ENCODE measurements at regions not wholly inside any gene's neighbourhood (a gene's known extent, or its start where the extent isn't known, plus 50 kb on each side); places are given as distances from the start of the nearest gene placed in this dataset.

DNA sequence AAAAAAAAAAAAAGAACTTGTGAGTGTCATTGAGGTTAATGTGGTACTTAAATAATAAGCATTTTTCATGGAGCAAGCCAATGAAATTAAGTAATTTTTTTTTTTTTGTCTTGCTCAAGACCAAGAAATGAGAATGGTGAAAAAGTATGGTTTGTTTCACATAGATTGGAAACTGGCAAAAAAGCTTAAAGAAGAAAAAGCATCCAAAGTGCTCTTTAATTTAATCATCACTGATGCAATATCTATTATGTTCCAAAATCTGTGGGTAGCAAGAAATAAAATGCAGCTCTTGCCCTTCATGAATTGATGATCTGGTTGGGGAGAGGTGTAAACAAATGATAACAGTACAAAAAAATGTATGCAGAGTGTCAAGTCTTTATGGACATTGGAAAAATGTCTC is 980.6 kb downstream of the REEP3 start:
- intact Hi-C loops (cut with DNase I; ENCODE audit: low total_unique reads): no loop called here
- Histone ChIP-seq H3K4me1 (no peaks in the 10 kb centered on the region), H3K27me3 (no peaks in the 10 kb centered on the region), H3K4me3 (no peak overlapping the region), H3K9me3 (no peaks in the 10 kb centered on the region), H3K27ac (no peak overlapping the region), H3K36me3 (no peaks in the 10 kb centered on the region)
- TF ChIP-seq, protein P1, sequence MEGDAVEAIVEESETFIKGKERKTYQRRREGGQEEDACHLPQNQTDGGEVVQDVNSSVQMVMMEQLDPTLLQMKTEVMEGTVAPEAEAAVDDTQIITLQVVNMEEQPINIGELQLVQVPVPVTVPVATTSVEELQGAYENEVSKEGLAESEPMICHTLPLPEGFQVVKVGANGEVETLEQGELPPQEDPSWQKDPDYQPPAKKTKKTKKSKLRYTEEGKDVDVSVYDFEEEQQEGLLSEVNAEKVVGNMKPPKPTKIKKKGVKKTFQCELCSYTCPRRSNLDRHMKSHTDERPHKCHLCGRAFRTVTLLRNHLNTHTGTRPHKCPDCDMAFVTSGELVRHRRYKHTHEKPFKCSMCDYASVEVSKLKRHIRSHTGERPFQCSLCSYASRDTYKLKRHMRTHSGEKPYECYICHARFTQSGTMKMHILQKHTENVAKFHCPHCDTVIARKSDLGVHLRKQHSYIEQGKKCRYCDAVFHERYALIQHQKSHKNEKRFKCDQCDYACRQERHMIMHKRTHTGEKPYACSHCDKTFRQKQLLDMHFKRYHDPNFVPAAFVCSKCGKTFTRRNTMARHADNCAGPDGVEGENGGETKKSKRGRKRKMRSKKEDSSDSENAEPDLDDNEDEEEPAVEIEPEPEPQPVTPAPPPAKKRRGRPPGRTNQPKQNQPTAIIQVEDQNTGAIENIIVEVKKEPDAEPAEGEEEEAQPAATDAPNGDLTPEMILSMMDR (IDR thresholded peaks at IDR 0.05): no peak
- no peak for DNase-seq

DNA sequence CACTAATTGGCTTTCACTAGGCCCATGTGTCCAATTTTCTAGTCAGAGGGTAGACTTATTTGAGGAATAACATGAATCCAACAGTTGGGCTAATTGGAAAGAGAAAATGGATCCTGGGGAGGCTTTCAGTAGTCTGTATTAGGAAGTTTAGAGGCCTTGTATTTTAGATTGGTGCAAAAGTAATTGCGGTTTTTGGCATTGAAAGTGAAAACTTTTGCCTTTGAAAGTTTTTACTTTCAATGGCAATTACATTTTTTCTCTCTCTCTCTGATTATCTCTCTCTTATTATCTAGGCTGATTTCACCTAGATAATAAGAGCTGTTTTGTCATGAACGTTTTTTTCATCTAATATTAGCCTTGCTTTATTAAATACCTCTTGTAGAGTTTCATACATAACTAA is 981.7 kb downstream of the REEP3 start:
- H3K4me3 ChIP-seq: no peak overlapping the region
- no peaks in the 10 kb centered on the region for H3K36me3 ChIP-seq
- TF ChIP-seq, protein P1 (IDR thresholded peaks at IDR 0.05): no peak
- no peaks in the 10 kb centered on the region for H3K27me3 ChIP-seq
- intact Hi-C loops (cut with DNase I; ENCODE audit: low total_unique reads): no loop called here
- no peaks in the 10 kb centered on the region for H3K9me3 ChIP-seq
- no peaks in the 10 kb centered on the region for H3K4me1 ChIP-seq
- no peak for DNase-seq
- no peak overlapping the region for H3K27ac ChIP-seq

DNA sequence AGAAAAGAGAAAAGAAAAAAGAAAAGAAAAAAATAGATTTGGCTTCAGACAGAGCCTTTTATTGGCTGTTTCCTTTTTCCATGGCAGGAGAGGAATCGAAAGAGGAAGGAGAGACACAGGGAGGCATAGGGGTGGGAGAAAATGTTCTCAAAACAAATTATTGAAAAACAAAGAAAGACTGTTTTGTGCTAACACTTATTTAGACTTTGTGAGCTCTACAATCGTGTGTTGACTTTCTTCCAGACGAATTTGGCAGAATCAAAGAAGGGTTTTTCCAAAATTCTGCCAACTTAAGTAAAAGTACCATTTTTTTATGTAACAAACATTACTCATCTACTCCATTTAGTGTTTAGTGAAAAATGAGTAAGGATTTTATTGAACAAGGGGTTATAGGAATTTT is 982.2 kb downstream of the REEP3 start:
- intact Hi-C loops (cut with DNase I; ENCODE audit: low total_unique reads): no loop called here
- Histone ChIP-seq H3K4me3 (no peak overlapping the region), H3K27ac (no peak overlapping the region), H3K9me3 (no peaks in the 10 kb centered on the region), H3K36me3 (no peaks in the 10 kb centered on the region), H3K27me3 (no peaks in the 10 kb centered on the region), H3K4me1 (no peaks in the 10 kb centered on the region)
- TF ChIP-seq, protein P1 (IDR thresholded peaks at IDR 0.05): no peak
- no peak for DNase-seq

DNA sequence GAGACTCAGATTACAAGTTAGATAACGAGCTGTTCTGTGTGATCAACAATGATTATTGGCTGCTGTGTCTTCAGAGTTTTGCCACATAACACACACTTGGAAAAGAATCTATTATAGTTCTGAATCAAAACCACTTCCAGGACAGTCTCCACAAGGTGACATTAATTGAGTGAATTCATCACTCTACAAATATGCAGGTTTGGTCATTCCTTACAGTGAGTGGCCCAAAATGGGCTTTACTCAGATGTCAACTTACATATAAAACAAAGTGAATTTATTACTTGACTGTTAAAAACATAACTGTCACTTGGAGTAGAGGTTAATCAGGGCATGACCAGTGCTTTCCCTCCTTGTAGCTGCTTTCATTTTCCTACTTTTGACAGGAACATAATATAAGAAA is 984.3 kb downstream of the REEP3 start:
- Histone ChIP-seq H3K27ac (no peak overlapping the region), H3K4me3 (no peak overlapping the region), H3K36me3 (no peaks in the 10 kb centered on the region), H3K4me1 (no peaks in the 10 kb centered on the region), H3K9me3 (no peaks in the 10 kb centered on the region), H3K27me3 (no peaks in the 10 kb centered on the region)
- no peak for DNase-seq
- intact Hi-C loops (cut with DNase I; ENCODE audit: low total_unique reads): no loop called here
- TF ChIP-seq, protein P1 (IDR thresholded peaks at IDR 0.05): no peak

DNA sequence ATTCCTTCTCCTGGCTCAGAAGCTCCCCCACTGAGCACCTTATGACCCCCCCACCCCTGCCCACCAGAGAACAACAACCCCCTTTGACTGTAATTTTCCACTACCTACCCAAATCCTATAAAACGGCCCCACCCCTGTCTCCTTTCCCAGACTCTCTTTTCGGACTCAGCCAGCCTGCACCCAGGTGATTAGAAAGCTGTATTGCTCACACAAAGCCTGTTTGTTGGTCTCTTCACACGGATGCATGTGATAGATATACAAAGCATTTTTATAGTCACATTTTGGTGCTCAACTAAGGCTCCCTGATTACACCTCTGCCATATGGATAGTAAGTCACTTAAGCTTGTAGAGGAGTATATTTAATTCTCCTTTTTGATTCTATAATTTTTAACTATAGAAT is 985.8 kb downstream of the REEP3 start:
- TF ChIP-seq, protein P1 (IDR thresholded peaks at IDR 0.05): no peak
- Histone ChIP-seq H3K4me3 (no peak overlapping the region), H3K27me3 (no peaks in the 10 kb centered on the region), H3K9me3 (no peaks in the 10 kb centered on the region), H3K4me1 (no peaks in the 10 kb centered on the region), H3K27ac (no peak overlapping the region), H3K36me3 (no peaks in the 10 kb centered on the region)
- DNase-seq: no peak
- intact Hi-C loops (cut with DNase I; ENCODE audit: low total_unique reads): no loop called here

DNA sequence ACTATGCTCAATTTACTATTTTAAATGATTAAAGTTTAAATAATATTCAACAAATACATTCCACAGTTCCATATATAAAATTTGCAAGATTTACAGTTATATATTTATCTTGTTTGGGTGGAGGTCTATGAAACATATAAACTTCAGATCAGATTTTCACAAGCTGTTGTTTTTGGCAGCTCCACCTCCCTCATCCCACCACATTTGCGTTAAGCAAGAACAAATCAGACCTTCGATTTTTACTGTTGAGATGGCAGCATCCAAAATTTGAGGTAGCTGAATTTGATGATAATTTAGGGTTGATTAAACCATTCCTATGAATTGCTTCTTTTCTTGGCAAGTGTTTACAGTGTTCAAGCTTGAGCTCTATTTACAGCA is 986.4 kb downstream of the REEP3 start:
- DNase-seq: no peak
- TF ChIP-seq, protein P1 (IDR thresholded peaks at IDR 0.05): no peak
- Histone ChIP-seq H3K4me1 (no peaks in the 10 kb centered on the region), H3K36me3 (no peaks in the 10 kb centered on the region), H3K9me3 (no peaks in the 10 kb centered on the region), H3K27ac (no peak overlapping the region), H3K27me3 (no peaks in the 10 kb centered on the region), H3K4me3 (no peak overlapping the region)
- intact Hi-C loops (cut with DNase I; ENCODE audit: low total_unique reads): no loop called here
